ENCODE measurements at regions not wholly inside any gene's neighbourhood (a gene's known extent, or its start where the extent isn't known, plus 50 kb on each side); places are given as distances from the start of the nearest gene placed in this dataset.
"Not testable (repeated sequence)": the region's sequence is repeated elsewhere in the genome, so short reads cannot be mapped to it uniquely, and the experiment has no call there.

GRCh38 chr11:109940816-109941215, 152.4 kb upstream of the ZC3H12C start:
- no peak for DNase-seq

- DNase-seq = no peak
Observed at GRCh38 chr11:109945626-109946321, 147.4 kb upstream of the ZC3H12C start.

- DNase-seq = peak; percentile 16 to 71
Observed at GRCh38 chr11:109946322-109946846, 146.8 kb upstream of the ZC3H12C start.

GRCh38 chr11:109954534-109954933, 138.7 kb upstream of the ZC3H12C start:
- no peak for DNase-seq

GRCh38 chr11:109956124-109956793, 136.9 kb upstream of the ZC3H12C start:
- no peak for DNase-seq

GRCh38 chr11:109957000-109957399, 136.2 kb upstream of the ZC3H12C start:
- no peak for DNase-seq

GRCh38 chr11:109957601-109958000, 135.6 kb upstream of the ZC3H12C start:
- DNase-seq = no peak

GRCh38 chr11:109958131-109958820, 134.9 kb upstream of the ZC3H12C start:
- no peak for DNase-seq

- no peak for DNase-seq
Observed at GRCh38 chr11:109958821-109959166, 134.4 kb upstream of the ZC3H12C start.

- no peak for DNase-seq
Observed at GRCh38 chr11:109960831-109961230, 132.4 kb upstream of the ZC3H12C start.

- DNase-seq = no peak
Observed at GRCh38 chr11:109961261-109961660, 131.9 kb upstream of the ZC3H12C start.

- peak; percentile 90 to 96 for DNase-seq
Observed at GRCh38 chr11:109963101-109963500, 130.1 kb upstream of the ZC3H12C start.

GRCh38 chr11:109964487-109964886, 128.7 kb upstream of the ZC3H12C start:
- DNase-seq = no peak

GRCh38 chr11:109965445-109965844, 127.7 kb upstream of the ZC3H12C start:
- not testable (repeated sequence) for DNase-seq

GRCh38 chr11:109965926-109966325, 127.3 kb upstream of the ZC3H12C start:
- DNase-seq = not testable (repeated sequence)

GRCh38 chr11:109967136-109967535, 126.1 kb upstream of the ZC3H12C start:
- DNase-seq = not testable (repeated sequence)

- DNase-seq = no peak
Observed at GRCh38 chr11:109968299-109968698, 124.9 kb upstream of the ZC3H12C start.

GRCh38 chr11:109968781-109969180, 124.4 kb upstream of the ZC3H12C start:
- no peak for DNase-seq

- DNase-seq = no peak
Observed at GRCh38 chr11:109970516-109971183, 122.5 kb upstream of the ZC3H12C start.

GRCh38 chr11:109971184-109971523, 122.0 kb upstream of the ZC3H12C start:
- no peak for DNase-seq

GRCh38 chr11:109972181-109972715, 120.9 kb upstream of the ZC3H12C start:
- DNase-seq = no peak

- no peak for DNase-seq
Observed at GRCh38 chr11:109972939-109973338, 120.3 kb upstream of the ZC3H12C start.

- peak; percentile 76 to 79 for DNase-seq
Observed at GRCh38 chr11:109973486-109973885, 119.7 kb upstream of the ZC3H12C start.

Data from NCI-H524 (cell line).